Embryonic facial prominence (tissue), 1 donor: ENCODE measurements at regions not wholly inside any gene's neighbourhood (a gene's known extent, or its start where the extent isn't known, plus 50 kb on each side); places are given as distances from the start of the nearest gene placed in this dataset.

Experiments used
- DNase-seq: peaks from one replicate; pipeline ENCODE4 v3.0.0-alpha.2; 2016; ENCODE audit errors: extremely low spot score

DNA sequence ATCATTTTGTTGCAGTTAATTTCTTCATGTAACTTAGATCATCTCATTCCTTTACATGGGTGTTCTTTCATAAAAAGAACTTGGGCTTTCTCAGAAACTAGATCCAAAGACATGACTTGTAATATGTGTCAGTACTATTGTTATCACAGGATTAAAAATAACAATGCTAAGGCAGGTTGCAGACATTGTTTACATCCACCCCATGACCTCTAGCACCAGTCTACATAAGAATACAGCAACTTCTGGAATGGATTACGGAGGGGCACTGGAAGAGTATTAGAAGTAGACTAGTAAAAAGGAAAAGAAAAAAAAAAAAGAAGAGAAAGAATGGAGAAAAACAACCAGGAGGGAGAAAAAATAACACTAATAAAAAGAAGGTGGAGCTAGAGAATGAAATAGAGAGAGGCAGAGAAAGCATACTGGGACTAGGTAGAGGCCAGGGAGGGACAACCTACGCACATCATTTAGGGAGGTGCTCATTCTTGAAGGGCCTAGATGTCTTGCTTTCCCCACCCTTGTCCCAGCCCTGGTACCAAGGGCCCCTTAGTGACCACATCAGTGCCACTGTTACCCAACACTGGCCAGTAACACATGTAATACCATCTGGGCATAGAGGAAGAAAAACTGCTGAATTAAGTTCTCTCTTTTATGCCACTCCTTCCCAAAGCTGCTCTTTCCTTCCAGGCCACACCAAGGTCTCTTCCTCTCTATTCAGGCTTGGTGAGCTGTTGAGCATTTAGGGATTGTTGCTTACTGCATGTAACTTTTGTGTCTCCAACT lies 70.6 kb upstream of the KLF7 start:
- no peak for DNase-seq

DNA sequence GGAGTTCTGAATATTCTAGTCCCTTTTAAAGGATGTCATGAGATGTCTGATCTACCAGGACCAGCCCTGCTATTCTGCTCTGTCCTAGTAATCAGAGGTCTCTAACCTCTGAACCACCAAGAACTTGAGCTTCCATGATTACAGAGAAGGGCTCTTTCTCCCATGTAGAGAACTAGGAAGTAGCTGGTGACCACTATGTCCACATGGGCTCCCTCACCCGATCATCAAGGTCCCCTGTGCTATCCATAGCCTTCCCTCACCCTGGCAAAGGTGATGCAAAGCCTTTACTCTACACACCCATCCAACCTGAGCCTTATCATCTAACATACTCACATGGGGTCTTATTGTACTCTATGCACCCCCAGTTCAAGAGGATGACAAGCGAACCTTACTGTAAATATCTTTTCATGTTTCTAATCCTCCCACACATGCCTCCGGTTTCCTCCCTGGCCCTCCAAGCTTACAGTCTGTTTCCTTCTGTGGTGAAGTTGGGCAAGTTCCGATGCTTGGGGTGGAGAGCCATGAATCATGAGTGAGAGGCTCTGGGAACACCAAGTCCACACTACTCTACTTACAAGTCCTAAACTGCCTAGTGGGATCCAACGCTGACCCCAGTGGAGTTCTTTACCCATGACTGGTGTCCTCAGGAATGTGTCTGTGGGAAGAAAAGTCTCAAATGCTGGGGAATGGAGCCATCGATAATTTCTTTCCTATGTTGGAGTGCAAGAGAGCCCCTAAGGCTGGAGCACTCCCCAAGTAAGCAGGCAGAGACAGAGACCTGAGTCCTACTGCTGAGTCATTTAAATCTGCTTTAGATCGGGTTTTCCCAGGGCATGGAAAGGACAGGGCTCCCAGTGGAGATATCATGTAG lies 73.3 kb upstream of the KLF7 start:
- no peak for DNase-seq

DNA sequence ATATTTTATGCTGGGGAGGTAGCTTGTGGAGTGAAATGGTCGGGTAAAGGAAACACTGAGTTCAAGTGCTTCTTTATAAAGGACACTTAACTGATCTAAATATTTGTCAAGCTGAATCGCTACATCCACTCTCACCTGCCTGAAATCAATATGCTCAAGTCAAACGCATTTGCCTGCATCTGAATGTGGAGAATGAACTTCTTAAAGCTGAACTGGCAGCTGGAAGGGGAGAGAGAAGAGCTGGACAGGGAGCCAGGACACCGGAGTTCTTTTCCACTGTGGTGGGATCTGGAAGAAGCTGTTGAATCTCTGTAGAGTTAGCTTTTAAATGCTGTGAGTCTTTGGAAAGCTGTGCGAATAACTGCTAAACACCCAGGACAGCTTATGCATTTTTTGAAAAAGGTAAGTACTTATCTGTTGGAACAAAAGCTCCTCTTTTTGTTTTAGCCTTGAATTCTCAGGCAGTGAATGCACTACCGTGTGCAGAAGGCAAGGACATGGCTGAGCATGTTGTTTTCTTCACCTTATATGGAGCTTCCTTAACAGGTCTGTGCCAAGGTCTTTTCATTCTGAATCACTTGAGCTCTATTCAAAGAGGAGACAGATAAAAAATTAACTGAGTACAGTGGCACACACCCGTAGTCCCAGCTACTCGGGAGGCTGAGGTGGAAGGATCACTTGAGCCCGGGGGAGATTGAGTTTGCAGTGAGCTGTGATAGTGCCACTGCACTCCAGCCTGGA lies 74.2 kb upstream of the KLF7 start:
- DNase-seq: no peak

DNA sequence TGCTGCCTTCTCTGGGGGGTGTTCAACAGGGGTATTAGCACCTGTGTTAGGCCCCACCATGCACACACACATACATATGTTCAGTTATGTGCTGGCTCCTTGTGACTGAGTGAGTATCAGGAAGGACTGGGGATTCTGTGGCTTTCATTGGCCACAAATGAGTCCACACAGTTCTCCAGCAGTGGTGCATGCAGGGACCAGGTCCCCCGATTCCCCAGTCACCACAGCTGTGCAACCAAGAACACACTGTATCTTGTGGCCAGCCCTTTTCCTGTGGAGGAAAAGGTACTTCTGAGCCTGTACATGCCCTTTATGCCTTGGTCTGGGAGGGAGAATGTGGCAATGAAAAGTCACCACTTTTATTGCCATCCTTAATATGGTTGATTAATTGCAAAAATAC lies 74.9 kb upstream of the KLF7 start:
- no peak for DNase-seq

DNA sequence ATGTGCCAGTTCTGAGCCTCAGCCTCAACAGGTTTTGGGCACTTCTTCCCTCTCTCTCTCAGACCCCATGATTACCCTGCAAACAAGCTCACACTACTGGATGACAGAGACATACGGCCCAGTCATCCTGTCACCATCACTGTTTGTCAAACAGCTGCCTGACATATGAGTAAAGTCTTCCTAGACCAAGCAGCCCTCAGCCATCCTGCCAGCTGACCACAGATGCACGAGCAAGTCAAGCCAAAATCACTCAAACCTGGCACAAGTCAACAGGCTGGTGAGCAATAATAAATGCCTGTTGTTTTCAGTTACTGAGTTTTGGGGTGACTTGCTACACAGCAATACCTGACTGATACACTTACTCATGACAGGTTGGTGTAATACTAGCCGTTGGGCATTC lies 75.5 kb upstream of the KLF7 start:
- no peak for DNase-seq

DNA sequence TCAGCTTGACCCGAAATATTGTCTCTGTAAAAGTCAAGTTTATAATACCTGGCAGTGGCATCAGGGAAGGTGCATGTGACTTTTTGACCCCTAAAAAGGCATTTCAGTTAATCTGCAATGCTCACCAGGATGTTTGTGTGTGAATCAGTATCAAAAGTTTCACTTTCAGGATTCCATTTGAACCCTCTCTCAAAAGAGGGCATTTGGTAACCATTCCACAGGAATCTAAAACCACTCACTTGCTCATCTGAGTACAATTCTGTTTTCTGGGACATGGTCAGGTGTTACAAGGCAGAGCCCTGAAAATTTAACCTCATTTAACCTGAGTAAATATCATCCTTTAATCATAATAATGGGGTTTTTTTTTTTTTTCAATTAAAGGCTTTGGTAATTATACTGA lies 77.9 kb upstream of the KLF7 start:
- DNase-seq: no peak

DNA sequence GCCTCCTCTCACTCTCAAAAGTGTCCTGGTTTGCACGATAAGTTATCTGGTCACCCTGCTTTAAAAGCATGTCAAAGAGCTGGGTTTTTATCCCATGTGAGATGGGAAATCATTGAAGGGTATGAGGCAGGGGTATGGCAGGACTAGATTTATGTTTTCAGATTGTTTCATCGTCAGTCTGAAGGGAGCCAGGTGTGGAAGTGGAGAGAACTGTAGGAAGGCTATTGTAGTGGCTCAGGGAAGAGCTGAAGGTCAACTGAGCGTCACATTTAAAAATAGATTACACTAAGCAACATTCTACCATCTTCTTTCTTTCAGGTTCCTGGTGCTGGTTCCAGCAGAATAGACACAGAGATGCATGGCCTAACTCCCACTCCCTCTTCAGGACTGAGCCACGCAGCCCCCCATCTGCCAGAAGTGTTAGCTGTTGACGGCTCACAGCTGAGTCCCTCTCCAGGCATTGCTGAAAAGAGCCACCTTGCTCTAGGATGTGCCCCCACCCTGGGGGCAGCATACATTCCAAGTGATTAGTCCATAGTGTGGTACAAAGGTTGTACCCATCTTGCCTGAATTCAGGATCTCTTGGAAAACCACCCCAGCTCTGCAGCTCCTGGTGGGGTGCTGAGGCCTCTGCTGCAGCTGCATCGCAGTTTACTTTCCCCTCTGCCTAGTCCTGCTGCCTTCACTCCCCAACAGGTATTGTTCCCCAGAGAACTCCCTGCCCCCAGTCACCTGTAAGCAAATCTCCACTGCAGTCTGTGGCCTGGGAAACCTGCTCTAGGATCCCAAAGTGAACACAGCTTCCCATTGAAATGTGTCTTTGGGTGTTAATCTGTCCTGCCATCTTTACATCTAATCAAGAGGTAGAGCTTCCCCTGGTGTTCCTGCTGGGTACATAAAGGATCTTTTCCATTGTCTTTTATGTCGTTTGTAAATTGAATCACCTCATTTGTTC lies 79.5 kb upstream of the KLF7 start:
- no peak for DNase-seq

DNA sequence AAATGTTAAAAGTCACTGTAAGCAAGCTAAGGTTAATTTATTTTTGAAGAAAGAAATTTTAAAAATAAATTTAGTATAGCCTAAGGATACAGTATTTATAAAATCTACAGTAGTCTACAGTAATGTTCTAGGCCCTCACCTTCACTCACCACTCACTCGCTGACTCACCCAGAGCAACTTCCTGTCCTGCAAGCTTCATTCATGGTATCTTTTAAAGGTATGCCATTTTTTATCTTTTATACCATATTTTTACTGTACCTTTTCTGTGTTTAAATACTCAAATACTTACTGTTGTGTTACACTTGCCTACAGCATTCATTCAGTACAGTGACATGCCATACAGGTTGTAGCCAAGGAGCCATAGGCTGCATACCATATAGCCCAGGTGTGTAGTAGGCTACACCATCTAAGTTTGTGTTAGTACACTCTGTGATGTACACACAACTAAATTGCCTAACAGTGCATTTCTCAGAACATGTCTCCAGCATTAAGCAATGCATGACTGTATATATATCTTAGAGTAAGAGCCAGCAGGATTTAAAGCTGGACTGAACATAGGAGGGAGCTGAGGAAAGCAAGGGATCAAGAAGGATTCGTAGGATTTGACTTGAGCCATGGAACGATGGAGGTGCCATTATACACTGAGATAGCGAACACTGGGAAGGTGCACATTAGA lies 83.1 kb upstream of the KLF7 start:
- DNase-seq: no peak

DNA sequence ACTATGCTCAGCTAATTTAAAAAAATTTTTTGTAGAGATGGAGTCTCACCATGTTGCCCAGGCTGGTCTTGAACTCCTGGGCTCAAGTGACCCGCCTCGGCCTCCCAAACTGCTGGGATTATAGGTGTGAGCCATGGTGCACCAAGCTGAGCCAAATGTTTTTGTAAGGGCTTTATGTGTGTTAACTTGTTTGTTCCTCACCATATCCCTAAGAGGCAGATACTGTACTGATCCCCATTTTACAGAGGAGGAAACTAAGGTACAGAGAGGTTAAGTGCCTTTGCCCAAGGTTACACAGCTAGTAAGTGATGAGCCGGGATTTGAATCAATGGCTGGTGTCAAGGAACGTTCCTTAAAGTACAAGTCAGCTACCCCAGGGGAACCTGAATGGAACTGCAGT lies 85.3 kb upstream of the KLF7 start:
- DNase-seq: no peak

DNA sequence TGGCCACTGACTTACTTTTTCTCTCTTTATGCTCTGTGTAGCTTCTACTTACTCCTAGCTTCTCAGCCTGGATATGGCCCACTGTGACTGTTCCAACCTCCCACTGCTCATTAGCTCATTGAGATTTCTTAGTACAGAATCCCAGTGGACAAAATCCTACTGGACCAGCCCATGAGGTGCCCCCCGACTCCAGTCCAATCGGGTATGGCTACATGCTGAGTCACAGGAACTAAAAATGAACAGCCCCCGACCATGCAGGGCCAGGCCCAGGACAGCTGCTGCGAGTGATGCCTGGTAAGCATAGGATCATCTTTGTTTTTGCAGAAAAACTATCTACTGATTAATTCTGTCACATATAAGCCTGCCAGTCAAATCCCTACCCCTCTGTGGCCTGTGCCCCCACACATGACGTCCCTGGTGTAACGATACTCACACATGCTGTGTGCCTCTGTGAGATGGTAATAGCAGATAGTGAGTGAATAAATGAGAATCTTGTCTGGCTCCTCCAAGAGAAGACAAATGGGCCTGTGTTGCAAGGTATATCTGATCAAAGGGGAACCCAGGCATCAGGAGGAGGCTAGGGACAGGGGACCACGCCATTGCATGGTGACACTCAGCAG lies 85.9 kb upstream of the KLF7 start:
- DNase-seq: no peak

DNA sequence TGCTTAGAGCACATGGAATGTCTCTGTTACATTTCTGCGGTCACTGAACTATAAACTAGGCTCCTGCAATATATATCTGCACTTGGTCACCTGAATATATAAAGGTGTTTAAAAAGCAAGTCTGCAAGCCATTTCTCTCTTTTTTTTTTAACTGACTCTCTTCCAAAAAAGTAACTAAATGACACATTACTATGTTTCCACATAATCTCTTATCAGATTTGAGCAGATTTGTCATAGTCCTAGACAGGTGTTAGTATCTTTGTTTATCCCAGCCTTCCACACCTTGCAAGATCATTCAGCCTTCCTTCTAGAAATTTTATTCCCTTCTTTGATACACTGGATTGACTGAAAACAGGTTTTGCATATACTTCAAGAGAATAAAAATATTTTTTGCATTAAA lies 86.7 kb upstream of the KLF7 start:
- DNase-seq: no peak

DNA sequence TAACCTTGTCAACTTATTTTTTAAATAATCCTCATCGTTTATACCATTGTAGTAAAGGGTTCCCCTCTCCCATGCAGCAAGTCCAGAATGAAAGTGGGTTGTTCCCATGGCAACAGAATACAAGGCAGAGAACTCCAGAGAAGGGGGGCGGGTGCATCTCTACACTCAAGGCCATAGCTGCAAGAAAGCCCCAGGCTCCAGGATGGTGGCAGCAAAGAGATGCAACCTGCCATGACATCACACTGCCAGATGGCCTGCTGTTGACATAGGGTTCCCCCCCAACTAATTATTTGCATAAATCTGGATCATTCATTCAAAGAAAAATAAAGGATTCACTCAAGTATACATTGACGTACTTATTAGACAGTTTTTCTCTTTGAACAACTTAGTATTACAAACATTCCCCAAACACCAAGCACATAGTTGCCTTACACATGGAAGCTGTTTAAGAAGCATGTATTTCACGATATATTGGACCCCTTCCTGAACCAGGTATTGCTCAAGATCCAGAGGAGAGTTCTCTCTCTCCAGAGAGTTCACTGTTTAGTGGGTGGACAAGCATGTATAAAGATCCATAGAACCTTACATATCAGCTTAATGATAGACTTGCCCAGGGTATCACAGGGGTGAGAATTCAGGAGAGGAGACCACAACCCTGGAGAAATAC lies 87.4 kb upstream of the KLF7 start:
- no peak for DNase-seq

DNA sequence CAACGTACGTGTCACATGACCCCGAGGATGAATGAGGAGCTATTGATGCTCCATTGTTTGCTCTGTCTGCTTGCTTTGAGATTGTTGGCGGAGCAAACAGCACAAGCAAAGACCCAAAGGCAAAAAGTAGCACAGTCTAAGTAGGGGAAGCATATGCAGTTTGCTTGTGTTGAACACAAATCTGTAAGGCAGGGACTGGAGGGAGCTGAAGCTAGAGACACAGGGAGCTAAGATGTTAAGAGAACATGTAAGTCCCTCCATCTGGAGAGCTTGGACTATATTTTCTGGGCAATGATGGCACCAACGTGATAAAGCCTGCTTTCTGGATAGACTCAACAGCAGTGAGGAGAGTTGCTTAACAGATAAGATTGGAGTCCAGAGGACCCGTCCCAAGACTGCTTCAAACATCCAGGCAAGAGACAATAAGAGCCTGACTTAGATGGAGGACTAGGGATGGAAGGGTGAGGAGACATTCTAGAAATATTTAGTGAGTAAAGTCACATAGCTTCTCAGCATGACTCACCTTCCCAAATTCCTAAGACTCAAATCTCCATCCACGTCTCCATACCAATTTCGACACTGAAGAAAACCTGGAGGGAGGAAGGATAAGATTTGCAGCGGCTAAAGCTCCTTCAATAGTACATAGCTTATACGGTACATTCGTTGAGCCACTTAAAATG lies 88.1 kb upstream of the KLF7 start:
- no peak for DNase-seq

DNA sequence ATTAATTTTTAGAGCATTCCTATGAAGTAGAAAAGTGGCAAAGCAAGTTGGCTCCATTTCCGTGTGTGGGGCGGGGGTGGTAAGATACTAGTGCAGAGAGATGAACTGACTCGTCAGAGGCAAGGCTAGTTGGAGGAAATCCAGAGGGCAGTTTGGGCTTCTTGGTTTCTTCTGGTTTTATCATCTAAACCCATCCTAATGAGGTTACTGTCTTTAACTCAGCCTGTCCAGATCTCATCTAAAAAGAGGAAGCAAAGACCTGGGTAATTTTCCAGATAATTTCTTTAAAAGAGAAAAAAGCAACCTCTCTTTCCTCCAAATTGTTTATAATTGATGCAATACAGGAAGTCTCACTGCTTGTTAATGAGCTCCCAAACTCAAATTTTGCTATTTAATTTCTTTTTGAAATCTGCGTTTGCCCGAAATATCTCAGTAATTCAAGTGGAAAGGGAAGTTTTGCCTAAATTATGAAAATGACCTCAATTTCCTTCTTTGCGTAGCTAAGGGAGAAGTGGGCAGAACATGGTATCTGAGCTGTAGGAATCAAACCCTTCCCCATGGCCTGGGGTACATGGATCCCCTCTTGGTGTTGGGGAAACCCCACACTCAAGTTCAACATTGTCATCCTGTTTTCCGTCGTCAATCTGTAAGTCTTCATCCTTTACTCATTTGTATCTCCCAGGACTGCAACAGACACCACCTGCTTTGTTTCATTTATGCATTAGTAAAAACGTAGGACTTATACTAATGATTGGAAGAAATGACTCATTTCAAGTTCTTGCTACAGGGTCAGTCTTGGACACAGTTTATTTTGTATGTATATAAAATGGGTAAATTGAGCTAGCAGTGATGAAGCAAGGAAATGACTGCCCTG lies 89.1 kb upstream of the KLF7 start:
- no peak for DNase-seq

DNA sequence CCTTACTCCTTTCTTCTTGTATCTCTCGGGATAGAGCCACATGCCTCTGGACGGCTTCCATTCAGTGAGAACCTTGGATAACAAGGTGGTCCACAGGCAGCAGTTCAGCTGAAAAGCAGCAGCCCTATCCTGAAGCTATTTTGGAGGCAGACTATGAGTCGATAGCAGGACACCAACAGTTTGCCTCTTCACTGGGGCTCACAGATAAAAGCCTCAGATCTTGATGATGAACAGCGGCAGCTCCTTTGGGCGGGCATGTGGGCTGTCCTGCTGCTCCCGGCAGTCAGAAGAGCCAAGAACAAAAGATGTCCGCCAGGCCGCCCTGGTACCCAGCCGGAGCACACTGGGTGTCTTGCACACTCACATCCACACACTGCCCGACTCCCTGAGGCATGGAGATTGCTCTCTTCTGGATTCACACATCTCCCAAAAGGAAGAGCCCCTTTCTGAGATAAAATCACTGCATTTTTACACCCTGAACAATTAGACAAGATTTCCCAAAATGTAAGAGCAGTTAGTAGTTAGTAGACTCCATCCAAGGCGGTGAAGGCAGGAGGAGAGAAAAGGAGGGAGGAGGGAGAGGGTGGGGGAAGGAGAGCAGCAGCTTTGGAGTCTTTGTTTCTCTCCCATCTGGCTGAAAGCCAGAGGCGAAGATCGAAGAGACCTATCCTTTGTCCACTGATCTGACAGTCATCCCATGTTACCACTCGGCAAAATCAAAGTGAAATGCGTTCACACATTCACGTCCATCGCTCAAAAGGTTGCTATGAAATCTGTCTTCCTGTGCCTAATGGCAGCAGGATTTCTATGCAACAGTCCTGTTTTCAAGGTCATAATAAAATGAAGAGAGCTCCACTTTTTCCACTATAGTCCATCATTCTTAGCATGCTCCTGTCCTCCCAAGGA lies 90.1 kb upstream of the KLF7 start:
- no peak for DNase-seq

DNA sequence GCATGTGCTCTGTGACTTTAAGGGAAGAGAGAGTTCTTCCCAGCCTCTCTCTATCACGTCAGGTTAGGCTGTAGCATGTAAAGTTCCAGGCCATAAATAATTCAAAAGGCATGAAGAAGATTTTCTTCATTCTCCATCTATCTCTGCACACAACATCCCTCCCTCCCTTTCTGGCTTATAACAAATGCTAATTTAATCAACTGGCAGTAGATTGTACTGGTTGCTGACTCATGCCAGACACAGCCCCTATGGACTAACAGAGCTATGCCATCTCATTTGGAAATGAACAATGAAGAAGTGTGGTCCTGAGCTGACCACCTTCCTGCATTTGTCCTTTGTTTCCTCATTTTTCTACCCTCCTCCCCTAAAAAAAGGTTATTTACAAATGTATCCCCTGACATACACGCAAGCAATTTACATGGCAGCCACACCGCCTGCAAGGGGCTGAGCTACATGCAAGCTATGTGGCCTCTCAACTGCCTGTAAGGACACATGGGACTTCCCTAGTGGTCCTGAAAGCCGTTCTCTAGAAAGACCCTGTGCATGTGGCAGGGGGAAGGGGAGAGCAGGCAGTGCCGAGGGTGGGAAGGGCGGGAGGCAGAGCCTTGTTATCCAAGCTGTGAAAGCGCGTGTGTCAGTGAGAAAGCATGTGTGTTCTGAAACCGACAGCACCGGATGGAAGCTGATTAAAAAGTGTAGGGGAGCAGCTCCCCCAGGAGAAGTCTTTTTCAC lies 90.9 kb upstream of the KLF7 start:
- DNase-seq: no peak
